ENCODE measurements at regions not wholly inside any gene's neighbourhood (a gene's known extent, or its start where the extent isn't known, plus 50 kb on each side); places are given as distances from the start of the nearest gene placed in this dataset.
A peak's percentile ranks its signal among the peaks of the same experiment; 100 is the strongest.
"Not testable (repeated sequence)": the region's sequence is repeated elsewhere in the genome, so short reads cannot be mapped to it uniquely, and the experiment has no call there.

DNA sequence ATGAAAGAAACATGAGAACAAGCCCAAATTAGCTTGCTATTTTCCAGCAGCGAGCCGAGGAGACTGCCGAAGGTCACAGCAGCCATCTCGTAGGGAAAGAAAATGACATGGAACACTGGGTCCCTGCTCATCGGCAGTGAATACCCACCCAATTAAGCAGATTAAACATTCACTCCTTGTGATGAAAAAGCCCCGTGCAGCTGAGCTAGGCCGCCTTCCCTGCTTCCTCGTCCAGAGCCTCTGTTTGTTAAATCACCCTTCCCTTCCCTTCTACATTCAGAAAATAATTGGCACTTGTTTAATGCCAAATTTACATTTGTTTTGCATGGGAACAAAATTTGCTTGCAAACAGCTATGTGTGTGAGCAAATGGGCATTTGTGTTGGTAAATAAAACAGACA is 342.5 kb downstream of the RMST start:
- no peak for DNase-seq

DNA sequence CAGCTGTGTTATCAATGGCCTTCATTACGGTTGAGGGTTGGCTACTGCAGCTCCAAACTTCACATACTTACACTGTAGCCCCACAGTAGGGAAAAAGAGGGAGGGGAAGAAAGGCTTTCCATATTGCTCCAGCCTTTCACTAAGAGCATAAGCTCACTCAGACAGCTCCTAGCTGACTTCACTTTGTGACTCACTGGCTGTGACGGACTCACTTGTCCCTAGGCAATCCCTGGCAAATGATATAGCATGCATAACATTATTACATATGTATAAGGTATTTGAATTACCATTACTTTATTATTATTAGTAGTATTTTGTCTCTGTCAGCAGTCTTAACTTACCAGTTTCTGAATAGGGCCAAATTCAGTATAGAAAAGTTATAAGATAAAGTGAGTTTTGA is 350.7 kb downstream of the RMST start:
- no peak for DNase-seq

DNA sequence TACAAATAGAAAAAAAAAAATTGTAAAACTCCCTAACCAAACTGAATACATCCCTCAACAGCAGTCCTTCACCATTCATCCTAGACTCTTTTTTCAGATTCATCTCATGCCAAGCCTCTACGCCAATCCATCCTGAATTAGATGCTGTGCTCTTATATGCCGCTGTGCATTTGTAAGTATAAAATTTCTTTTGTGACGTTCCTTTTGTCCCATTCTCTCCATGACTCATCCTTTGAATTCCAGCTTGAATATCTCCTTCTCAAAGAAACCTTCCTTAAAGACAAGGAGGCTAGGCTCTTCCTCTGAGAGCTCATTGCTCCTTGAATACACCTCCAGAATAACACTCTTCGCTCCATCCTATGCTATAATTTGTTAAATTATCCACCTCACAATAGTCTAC is 359.2 kb downstream of the RMST start:
- DNase-seq: no peak

DNA sequence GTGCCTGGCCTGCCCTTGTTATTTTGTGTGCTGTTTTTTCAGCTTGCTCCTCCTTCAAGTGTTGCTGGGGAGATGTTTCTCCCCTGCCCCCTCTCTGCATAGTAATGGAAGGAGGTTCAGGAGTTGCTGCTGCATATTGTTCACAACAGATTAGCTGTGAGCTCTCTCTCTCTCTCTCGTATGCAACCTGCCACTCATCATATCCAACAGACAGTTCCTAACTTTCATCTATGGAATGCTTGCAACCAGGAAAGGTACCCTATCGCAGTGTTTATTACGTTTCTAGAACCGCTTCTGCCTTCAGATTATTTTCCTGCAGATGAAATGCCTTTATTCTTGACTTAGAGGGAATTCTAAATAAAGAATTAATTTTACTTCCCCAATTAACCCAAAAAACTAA is 372.9 kb downstream of the RMST start:
- DNase-seq: no peak

DNA sequence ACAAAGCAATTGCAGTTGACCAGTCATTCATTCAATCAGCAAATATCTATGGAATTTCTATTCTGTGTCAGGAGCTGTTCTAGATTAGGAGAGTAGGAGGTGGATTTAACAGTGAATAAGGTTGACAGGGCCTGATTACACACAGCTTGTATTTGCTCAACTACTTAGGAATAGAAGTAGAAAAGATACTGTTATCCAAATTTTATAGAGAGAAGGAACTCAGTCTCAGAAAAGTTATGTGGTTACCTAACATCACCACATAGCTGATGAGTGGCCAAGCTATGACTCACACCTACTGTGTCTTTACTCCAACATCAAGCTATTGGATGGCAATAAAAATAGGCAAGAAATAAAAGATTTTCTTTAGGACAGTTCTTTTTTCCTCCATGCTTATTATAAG is 374.8 kb downstream of the RMST start:
- no peak for DNase-seq

DNA sequence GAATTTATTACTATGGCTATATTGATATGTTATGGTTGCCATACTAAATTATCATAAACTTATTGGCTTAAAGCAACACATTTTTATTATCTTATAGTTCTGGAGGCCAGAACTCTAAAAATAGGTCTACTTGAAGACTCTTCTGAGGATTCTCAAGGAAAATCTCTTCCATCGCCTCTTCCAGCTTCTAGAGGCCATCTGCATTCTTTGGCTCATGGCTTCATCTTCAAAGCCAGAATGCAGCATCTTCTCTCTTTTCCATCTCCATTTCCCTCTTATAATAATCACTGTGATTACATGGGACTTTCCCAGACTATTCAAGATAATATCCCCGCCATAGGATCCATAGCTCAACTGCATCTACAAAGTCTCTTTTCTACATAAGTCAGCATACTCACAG is 385.4 kb downstream of the RMST start:
- DNase-seq: no peak

DNA sequence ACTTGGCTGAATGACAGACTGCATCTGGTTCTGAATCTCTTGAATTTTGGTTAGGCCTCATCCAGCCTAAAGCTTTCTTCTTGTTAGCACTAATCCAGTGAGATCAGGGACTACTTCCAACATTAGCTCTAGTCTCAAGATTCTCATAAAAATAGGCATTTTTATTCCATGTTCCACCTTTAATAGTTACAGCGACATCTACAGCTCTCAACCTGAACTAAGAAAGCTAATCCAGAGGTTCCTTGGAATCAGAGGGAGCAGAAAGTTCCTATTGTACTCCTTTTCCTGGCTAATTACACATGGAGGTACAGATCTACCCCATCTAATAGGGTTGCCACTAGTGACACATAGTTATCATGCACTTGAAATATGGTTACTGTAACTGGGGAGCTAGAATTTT is 391.9 kb downstream of the RMST start:
- DNase-seq: no peak

- no peak for DNase-seq
Observed at GRCh38 chr12:97862072-97862471, 399.5 kb downstream of the RMST start.

DNA sequence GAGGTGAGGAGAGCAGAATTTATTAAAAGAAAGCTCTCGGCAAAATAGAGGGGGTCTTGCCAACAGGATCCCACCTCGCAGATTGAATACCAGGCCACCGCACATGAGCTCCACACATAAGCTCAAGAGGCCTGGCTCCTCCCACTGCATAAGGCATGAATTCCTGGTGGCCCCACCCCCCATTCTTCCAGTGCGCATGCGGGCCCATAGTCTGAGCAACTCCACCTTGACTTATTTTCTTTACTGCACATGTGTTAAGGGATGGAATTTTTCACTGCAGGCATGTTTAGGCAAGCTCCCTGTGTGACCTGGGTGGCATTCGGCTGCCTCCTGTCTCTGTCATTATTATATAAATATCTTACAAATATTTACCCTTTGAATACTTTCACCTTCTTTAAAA is 412.5 kb downstream of the RMST start:
- no peak for DNase-seq

- DNase-seq: no peak
Observed at GRCh38 chr12:97876780-97877179, 414.2 kb downstream of the RMST start.

DNA sequence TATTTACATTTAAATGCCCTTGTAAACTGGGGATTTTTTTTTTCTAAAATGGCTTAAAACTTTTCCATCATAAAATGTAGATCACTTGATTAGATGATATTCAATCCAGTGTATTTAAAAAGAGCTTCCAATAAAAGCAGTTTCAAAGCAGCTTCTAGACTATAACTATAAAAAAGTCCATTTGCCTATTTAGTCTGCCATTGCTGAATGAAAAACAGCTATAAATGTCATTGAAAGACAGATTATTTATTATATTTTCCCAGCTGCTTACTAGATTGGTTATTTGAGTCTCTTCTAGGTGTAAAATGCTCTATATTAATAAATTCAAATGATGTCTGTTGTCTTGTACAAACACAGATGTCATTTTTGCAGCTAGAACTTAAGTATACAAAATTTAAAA is 414.8 kb downstream of the RMST start:
- DNase-seq: no peak

DNA sequence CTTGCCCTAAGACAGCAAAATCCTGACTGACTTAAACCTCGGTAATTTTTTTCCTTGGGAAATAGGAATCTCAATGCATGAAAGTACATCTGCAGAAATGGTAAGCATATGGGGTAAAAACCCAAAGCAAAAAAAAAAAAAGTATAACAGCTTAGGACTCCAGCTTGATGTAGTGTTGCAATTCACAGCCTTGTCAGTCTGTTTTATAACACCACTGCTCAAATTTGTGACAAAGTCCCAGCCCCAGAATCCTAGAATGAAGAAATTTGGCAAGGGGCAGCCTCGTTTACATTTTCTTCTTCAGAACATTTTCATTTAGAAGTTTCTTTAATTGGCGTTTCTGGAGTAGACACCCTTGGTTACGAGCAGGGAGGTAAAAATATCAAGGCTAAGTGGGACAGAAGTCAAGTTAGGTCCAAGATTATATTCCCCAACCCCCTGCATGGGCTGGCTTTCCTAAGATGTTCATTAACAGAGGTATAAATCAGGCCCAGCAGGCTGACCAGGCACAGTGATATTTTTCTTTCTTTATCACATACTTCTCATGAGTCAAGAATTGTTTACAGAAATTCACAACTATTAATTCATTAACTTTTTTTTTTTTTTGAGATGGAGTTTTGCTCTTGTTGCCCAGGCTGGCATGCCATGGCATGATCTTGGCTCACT is 424.0 kb downstream of the RMST start:
- DNase-seq: no peak

GRCh38 chr12:97897881-97898280 is 435.3 kb downstream of the RMST start:
- not testable (repeated sequence) for DNase-seq

- DNase-seq: no peak
Observed at GRCh38 chr12:97899529-97899928, 436.9 kb downstream of the RMST start.

GRCh38 chr12:97899956-97900355 is 437.4 kb downstream of the RMST start:
- no peak for DNase-seq

- no peak for DNase-seq
Observed at GRCh38 chr12:97903356-97903755, 440.8 kb downstream of the RMST start.

DNA sequence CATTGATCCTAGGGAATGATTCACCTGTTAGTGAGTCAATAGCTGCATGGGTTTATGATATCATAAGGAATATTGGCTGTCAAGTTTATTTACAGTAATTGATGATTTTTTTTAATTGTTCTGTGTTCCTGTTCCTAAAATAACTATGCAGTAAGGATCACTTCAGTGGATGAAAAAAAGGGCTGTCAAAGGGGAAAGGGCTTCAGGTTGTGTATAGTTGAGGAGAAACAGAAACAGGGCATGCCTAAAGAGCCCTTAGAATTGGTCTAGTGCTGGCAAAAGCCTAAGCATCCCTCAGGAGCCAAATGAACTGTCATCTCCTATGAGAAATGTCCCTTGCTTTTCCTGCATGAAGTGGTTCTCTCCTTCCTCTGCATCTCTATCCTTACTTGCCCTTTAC is 444.9 kb downstream of the RMST start:
- no peak for DNase-seq

GRCh38 chr12:97910559-97910958 is 448.0 kb downstream of the RMST start:
- no peak for DNase-seq

GRCh38 chr12:97912943-97913342 is 450.3 kb downstream of the RMST start:
- DNase-seq: no peak

- DNase-seq: peak; percentile 10
Observed at GRCh38 chr12:97921979-97922722, 459.5 kb downstream of the RMST start.

GRCh38 chr12:97923546-97923945 is 460.9 kb downstream of the RMST start:
- no peak for DNase-seq

- no peak for DNase-seq
Observed at GRCh38 chr12:97924122-97924521, 461.5 kb downstream of the RMST start.

DNA sequence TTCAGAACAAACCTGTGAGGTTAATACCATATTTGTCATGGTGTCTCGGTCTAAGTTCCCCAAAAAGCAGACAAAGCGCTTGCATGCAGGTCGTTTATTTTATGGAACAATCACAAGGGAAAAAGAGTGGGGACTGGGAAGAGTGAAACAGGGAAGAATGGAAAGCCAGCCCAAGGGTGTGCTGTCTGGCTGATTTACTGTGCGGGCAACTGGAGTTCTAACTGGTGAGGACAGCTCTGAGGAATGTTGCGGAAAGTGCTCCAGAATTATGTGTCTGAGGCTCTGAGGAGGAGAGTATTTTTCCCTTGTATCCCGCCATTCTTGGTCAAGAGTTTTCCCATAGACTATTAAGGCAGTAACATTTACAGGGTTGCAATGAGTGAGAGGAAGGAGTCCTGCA is 465.4 kb downstream of the RMST start:
- DNase-seq: no peak

GRCh38 chr12:97936165-97936564 is 473.6 kb downstream of the RMST start:
- no peak for DNase-seq

DNA sequence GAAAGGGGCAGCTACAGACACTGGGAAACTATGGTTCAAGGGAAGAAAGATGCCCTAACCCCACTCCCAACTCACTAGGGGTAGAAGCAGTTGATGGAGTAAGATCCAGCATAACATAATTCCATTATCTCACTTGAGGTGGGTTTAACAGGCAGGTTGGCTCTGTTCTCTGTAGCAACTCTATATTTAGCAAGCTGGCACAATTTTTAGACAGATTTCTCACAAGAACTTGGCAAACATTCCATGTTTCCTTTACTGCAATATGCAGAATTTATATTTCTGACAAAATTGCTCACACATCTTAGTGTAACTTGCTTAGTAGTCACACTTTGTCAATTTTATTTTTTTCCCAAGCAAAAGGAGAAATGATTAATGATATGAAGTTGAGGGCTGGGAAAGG is 475.4 kb downstream of the RMST start:
- DNase-seq: no peak
